Heart right ventricle (tissue), 16 donors: ENCODE measurements at regions not wholly inside any gene's neighbourhood (a gene's known extent, or its start where the extent isn't known, plus 50 kb on each side); places are given as distances from the start of the nearest gene placed in this dataset.

Source experiments
- ATAC-seq, 8 donors: fragments of 200-7000 bp; cut with Tn5 transposase; one replicate each; pipeline ENCODE4 v1.9.1; 2020; ENCODE audit warnings: mild to moderate bottlenecking in 8 of 8, moderate library complexity in 8 of 8, moderate number of reproducible peaks in 1 of 8
- DNase-seq, 2 donors: peaks; one replicate each; pipeline ENCODE4 v3.0.0-alpha.2; 2020
- H3K27ac ChIP-seq, 10 donors: fragments of 200-600 bp; sonication (generic) in 2 of 10; one replicate each; pipeline versions ENCODE4 v1.5.0 to v1.8.0; 2020 to 2022; ENCODE audit warnings: mild to moderate bottlenecking in 3 of 10
- H3K27me3 ChIP-seq, 7 donors: fragments of 200-600 bp; one replicate each; pipeline ENCODE4 v1.8.0; 2021 to 2022; ENCODE audit warnings: mild to moderate bottlenecking in 2 of 7
- H3K36me3 ChIP-seq, 9 donors: fragments of 200-600 bp; sonication (generic) in 1 of 9; one replicate each; pipeline versions ENCODE4 v1.5.0 to v1.8.0; 2020 to 2022; ENCODE audit warnings: mild to moderate bottlenecking in 2 of 9
- H3K4me1 ChIP-seq, 9 donors: fragments of 200-600 bp; sonication (generic) in 1 of 9; one replicate each; pipeline versions ENCODE4 v1.5.0 to v1.8.0; 2020 to 2022; ENCODE audit warnings: mild to moderate bottlenecking in 4 of 9
- H3K4me3 ChIP-seq, 10 donors: fragments of 200-600 bp; sonication (generic) in 2 of 10; one replicate each; pipeline versions ENCODE4 v1.5.0 to v1.8.0; 2020 to 2022; ENCODE audit warnings: mild to moderate bottlenecking in 7 of 10, moderate library complexity in 2 of 10
- H3K9me3 ChIP-seq, 11 donors: fragments of 200-600 bp in 10 of 11; sonication (generic) in 2 of 11; one replicate each; pipeline versions ENCODE4 v1.5.0 to v1.8.0; 2013 to 2022; ENCODE audit warnings: mild to moderate bottlenecking in 2 of 11, control low read depth in 1 of 11, moderate library complexity in 1 of 11
- CTCF ChIP-seq, 9 donors: fragments of 200-600 bp; sonication (generic) in 2 of 9; IDR thresholded peaks; one replicate each; pipeline versions ENCODE4 v1.5.0 to v1.8.0; 2021 to 2022; ENCODE audit warnings: antibody characterized with exemption in 9 of 9, mild to moderate bottlenecking in 5 of 9, moderate library complexity in 1 of 9
- WGBS, 2 donors: extraction: QIAGEN DNeasy Blood & Tissue Kit; methylation state at CpG; one replicate each; pipeline ENCODE4 v1.1.7; 2013; ENCODE audit warnings: inconsistent platforms in 1 of 2; 5-methylcytosine and 5-hydroxymethylcytosine counted together
- intact Hi-C, 10 donors: fragments of 100-400 bp; cut with DNase I; formaldehyde crosslinking; loops; one replicate each; pipeline versions ENCODE4 v1.11.1 to v1.14.2; 2022
- donor health status: Arrhythmogenic right ventricular cardiomyopathy.
- donor health status: ischemic (EF 13 %, LVEDD 7.1; RV severe dilation, severe dysfunction).
- donor health status: healthy with polysubstance abuse.
- donor health status: DM: no; HTN: yes; CAD: no.
- donor health status: DM: no; HTN: no; CAD: no.
- donor health status: ischemic (EF 25% LVEDD 6.9; RV normal size, moderate dysfunction).
- donor health status: ischemic (EF 25% LVEDD 5.7; RV mildly dilated, moderate dysfunction).
- donor health status: healthy.
- donor health status: DM: yes; HTN: yes; CAD: no.
- donor health status: Ischemic cardiomyopathy.
- donor health status: ischemic (EF 35%, LVEDD 5.7; RV mildly dilated, moderate dysfunction).
- donor health status: nonischemic (EF 11% LVEDD 7.7; RV severe dilation, severe dysfunction).
- donor health status: DM: yes; HTN: yes; CAD: no.
- donor health status: PGD.
- donor health status: ischemic (EF 29% LVEDD 5.4; RV normal size, mild dysfunction).
- donor health status: nonischemic (EF 23%, LVEDD 6.1; RV moderate dilation, normal function).

GRCh38 chr2:83229443-83229842 is 1229.6 kb downstream of the SUCLG1 start:
- Histone ChIP-seq H3K27me3 (no peaks in the 10 kb centered on the region), H3K27ac (no peak overlapping the region), H3K4me3 (no peak overlapping the region), H3K9me3 (peaks cover 0 to 16% (median 0%) of the 10 kb centered on the region in 11 donors), H3K36me3 (no peaks in the 10 kb centered on the region), H3K4me1 (no peaks in the 10 kb centered on the region)
- DNase-seq (no peak), ATAC-seq (no peak)
- WGBS, 2 donors: 75 to 85% methylated on average over 2 of the region's 2 CpGs
- intact Hi-C loops: loop anchor here in 1 of 10 donors (5.0 kb wide), 1 partner anchor 1302 kb away; no protein-coding TSS in a partner anchor
- no peak for TF ChIP-seq CTCF (IDR thresholded peaks at IDR 0.05)

- Histone ChIP-seq H3K9me3 (no peaks in the 10 kb centered on the region), H3K27ac (no peak overlapping the region), H3K27me3 (no peaks in the 10 kb centered on the region), H3K36me3 (no peaks in the 10 kb centered on the region), H3K4me1 (no peaks in the 10 kb centered on the region), H3K4me3 (no peak overlapping the region)
- DNase-seq (no peak), ATAC-seq (no peak)
- intact Hi-C loops: loop anchor here in 1 of 10 donors (5.0 kb wide), 1 partner anchor 1297 kb away; no protein-coding TSS in a partner anchor
- WGBS, 2 donors: 70 to 71% methylated on average over 5 of the region's 5 CpGs
- TF ChIP-seq CTCF (IDR thresholded peaks at IDR 0.05): no peak
Observed at GRCh38 chr2:83224591-83225200, 1234.4 kb downstream of the SUCLG1 start.

GRCh38 chr2:83221258-83221657 is 1237.8 kb downstream of the SUCLG1 start:
- ATAC-seq (no peak), DNase-seq (no peak)
- 86 to 90% methylated on average over 4 of the region's 4 CpGs for WGBS, 2 donors

GRCh38 chr2:83217854-83218253 is 1241.2 kb downstream of the SUCLG1 start:
- ATAC-seq (no peak), DNase-seq (no peak)
- WGBS, 2 donors: 80 to 90% methylated on average over 4 of the region's 4 CpGs
- intact Hi-C loops: no loop called here
- Histone ChIP-seq H3K4me1 (no peaks in the 10 kb centered on the region), H3K4me3 (no peak overlapping the region), H3K27me3 (no peaks in the 10 kb centered on the region), H3K27ac (no peak overlapping the region), H3K36me3 (no peaks in the 10 kb centered on the region), H3K9me3 (no peaks in the 10 kb centered on the region)
- no peak for TF ChIP-seq CTCF (IDR thresholded peaks at IDR 0.05)

More at GRCh38 chr2:83221258-83221657, 1237.8 kb downstream of the SUCLG1 start:
- Histone ChIP-seq H3K4me3 (no peak overlapping the region), H3K27ac (no peak overlapping the region), H3K36me3 (no peaks in the 10 kb centered on the region), H3K9me3 (no peaks in the 10 kb centered on the region), H3K27me3 (no peaks in the 10 kb centered on the region), H3K4me1 (no peaks in the 10 kb centered on the region)
- intact Hi-C loops: no loop called here
- no peak for TF ChIP-seq CTCF (IDR thresholded peaks at IDR 0.05)
